ENCODE measurements at regions not wholly inside any gene's neighbourhood (a gene's known extent, or its start where the extent isn't known, plus 50 kb on each side); places are given as distances from the start of the nearest gene placed in this dataset.

DNA sequence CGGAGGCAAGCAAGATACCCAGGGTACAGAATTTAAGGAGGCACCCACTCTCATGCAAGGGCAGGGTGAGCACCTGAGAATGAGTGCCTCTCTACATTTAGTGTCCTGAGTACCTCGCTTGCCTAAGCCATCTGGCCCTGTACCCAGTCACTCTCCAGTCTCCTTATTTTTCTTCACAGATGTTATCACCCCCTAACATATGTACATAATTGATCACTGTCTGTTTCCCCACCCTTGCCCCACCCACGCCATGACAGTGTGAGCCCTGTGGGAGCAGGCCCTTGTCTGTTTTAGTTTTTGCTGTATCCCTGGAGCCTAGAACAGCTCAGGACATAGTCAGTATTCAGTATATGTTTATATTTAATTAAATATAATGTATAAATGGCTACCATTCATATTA, 113.6 kb downstream of the SPRY1 start:
- TF ChIP-seq, protein P1, sequence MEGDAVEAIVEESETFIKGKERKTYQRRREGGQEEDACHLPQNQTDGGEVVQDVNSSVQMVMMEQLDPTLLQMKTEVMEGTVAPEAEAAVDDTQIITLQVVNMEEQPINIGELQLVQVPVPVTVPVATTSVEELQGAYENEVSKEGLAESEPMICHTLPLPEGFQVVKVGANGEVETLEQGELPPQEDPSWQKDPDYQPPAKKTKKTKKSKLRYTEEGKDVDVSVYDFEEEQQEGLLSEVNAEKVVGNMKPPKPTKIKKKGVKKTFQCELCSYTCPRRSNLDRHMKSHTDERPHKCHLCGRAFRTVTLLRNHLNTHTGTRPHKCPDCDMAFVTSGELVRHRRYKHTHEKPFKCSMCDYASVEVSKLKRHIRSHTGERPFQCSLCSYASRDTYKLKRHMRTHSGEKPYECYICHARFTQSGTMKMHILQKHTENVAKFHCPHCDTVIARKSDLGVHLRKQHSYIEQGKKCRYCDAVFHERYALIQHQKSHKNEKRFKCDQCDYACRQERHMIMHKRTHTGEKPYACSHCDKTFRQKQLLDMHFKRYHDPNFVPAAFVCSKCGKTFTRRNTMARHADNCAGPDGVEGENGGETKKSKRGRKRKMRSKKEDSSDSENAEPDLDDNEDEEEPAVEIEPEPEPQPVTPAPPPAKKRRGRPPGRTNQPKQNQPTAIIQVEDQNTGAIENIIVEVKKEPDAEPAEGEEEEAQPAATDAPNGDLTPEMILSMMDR (conservative IDR thresholded peaks at IDR 0.05; ENCODE audit: low read length) = no peak
- no peak for TF ChIP-seq EZH2phosphoT487 (IDR thresholded peaks at IDR 0.05; ENCODE audit: borderline replicate concordance, low read depth, low read length)

Data from OCI-LY7 (cell line).